ENCODE measurements at regions not wholly inside any gene's neighbourhood (a gene's known extent, or its start where the extent isn't known, plus 50 kb on each side); places are given as distances from the start of the nearest gene placed in this dataset.

GRCh38 chr1:183723571-183723970 lies 70.5 kb upstream of the APOBEC4 start:
- Histone ChIP-seq H3K9me3 (ENCODE audit: control insufficient read depth in 4 of 4, low read length in 3 of 4) (no peaks in the 10 kb centered on the region), H3K4me1 (ENCODE audit: control insufficient read depth in 4 of 4, insufficient read depth in 4 of 4, low read length in 3 of 4) (no peaks in the 10 kb centered on the region), H3K9ac (ENCODE audit: low read depth in 1 of 2, low read length in 2 of 2) (no peak overlapping the region), H3K36me3 (ENCODE audit: control insufficient read depth in 4 of 4, insufficient read depth in 3 of 4, low read depth in 1 of 4, low read length in 3 of 4) (no peaks in the 10 kb centered on the region), H3K27me3 (ENCODE audit: control insufficient read depth in 4 of 4, insufficient read depth in 4 of 4, low read length in 3 of 4) (no peaks in the 10 kb centered on the region), H3K4me3 (ENCODE audit: low read depth in 1 of 3, low read length in 3 of 3) (no peak overlapping the region), H3K27ac (ENCODE audit: low read depth in 1 of 2, low read length in 2 of 2) (no peak overlapping the region)
- no peak for DNase-seq (ENCODE audit: low spot score)
- 86% methylated on average over 2 of the region's 2 CpGs for WGBS
- TF ChIP-seq TAF1 (conservative IDR thresholded peaks at IDR 0.05), result no peak
- no peak for TF ChIP-seq ATF3 (IDR thresholded peaks at IDR 0.05)
- no peak for TF ChIP-seq GABPA (IDR thresholded peaks at IDR 0.05 in 1 of 2, conservative IDR thresholded peaks at IDR 0.05 in 1 of 2)
- TF ChIP-seq NR2F2 (IDR thresholded peaks at IDR 0.05), result no peak
- TF ChIP-seq MAX (IDR thresholded peaks at IDR 0.05), result no peak
- TF ChIP-seq REST (IDR thresholded peaks at IDR 0.05), result no peak
- no peak for TF ChIP-seq ZBTB33 (IDR thresholded peaks at IDR 0.05)
- no peak for TF ChIP-seq HNF4G (IDR thresholded peaks at IDR 0.05)
- no peak for TF ChIP-seq HNF4A (conservative IDR thresholded peaks at IDR 0.05)
- no peak for TF ChIP-seq FOXA1 (IDR thresholded peaks at IDR 0.05)
- TF ChIP-seq JUND (IDR thresholded peaks at IDR 0.05), result no peak
- TF ChIP-seq RAD21 (IDR thresholded peaks at IDR 0.05), result no peak
- TF ChIP-seq EGR1 (IDR thresholded peaks at IDR 0.05; ENCODE audit: low read depth in 2 of 2), result no peak
- TF ChIP-seq SP1 (IDR thresholded peaks at IDR 0.05), result no peak
- TF ChIP-seq YY1 (IDR thresholded peaks at IDR 0.05), result no peak
- no peak for TF ChIP-seq FOXA2 (IDR thresholded peaks at IDR 0.05)
- TF ChIP-seq RXRA (IDR thresholded peaks at IDR 0.05), result no peak

- no peak overlapping the region for H3K9ac ChIP-seq (ENCODE audit: low read depth in 1 of 2, low read length in 2 of 2)
- no peaks in the 10 kb centered on the region for H3K36me3 ChIP-seq (ENCODE audit: control insufficient read depth in 4 of 4, insufficient read depth in 3 of 4, low read depth in 1 of 4, low read length in 3 of 4)
- H3K9me3 ChIP-seq (ENCODE audit: control insufficient read depth in 4 of 4, low read length in 3 of 4), result no peaks in the 10 kb centered on the region
- 93% methylated on average over 1 of the region's 1 CpG for WGBS
- H3K27ac ChIP-seq (ENCODE audit: low read depth in 1 of 2, low read length in 2 of 2), result no peak overlapping the region
- DNase-seq (ENCODE audit: low spot score), result no peak
- no peaks in the 10 kb centered on the region for H3K27me3 ChIP-seq (ENCODE audit: control insufficient read depth in 4 of 4, insufficient read depth in 4 of 4, low read length in 3 of 4)
- H3K4me3 ChIP-seq (ENCODE audit: low read depth in 1 of 3, low read length in 3 of 3), result no peak overlapping the region
- TF ChIP-seq FOXA2 (IDR thresholded peaks at IDR 0.05) (no peak), ZBTB33 (IDR thresholded peaks at IDR 0.05) (no peak), ATF3 (IDR thresholded peaks at IDR 0.05) (no peak), FOXA1 (IDR thresholded peaks at IDR 0.05) (no peak), GABPA (IDR thresholded peaks at IDR 0.05 in 1 of 2, conservative IDR thresholded peaks at IDR 0.05 in 1 of 2) (no peak), MAX (IDR thresholded peaks at IDR 0.05) (no peak), TAF1 (conservative IDR thresholded peaks at IDR 0.05) (no peak), SP1 (IDR thresholded peaks at IDR 0.05) (no peak), HNF4A (conservative IDR thresholded peaks at IDR 0.05) (no peak), HNF4G (IDR thresholded peaks at IDR 0.05) (no peak), RAD21 (IDR thresholded peaks at IDR 0.05) (no peak), JUND (IDR thresholded peaks at IDR 0.05) (no peak), REST (IDR thresholded peaks at IDR 0.05) (no peak)
- no peaks in the 10 kb centered on the region for H3K4me1 ChIP-seq (ENCODE audit: control insufficient read depth in 4 of 4, insufficient read depth in 4 of 4, low read length in 3 of 4)
Measured at GRCh38 chr1:183721041-183721440, 67.9 kb upstream of the APOBEC4 start.

Measured in liver (tissue), 7 donors.